ENCODE measurements at regions not wholly inside any gene's neighbourhood (a gene's known extent, or its start where the extent isn't known, plus 50 kb on each side); places are given as distances from the start of the nearest gene placed in this dataset.

GRCh38 chr7:145645135-145645515 is 471.5 kb upstream of the CNTNAP2 start:
- Histone ChIP-seq H3K36me3 (ENCODE audit: control insufficient read depth, insufficient read depth, low read length) (no peaks in the 10 kb centered on the region), H3K4me3 (ENCODE audit: low read depth, low read length) (no peak overlapping the region), H3K27me3 (ENCODE audit: control insufficient read depth, insufficient read depth, low read length) (no peaks in the 10 kb centered on the region), H3K9ac (ENCODE audit: low read length) (no peak overlapping the region), H3K9me3 (ENCODE audit: control insufficient read depth, insufficient read depth, low read depth, low read length) (0 out of 2 replicates have a peak, but pooled peaks cover 2% of the 10 kb centered on the region), H3K4me1 (ENCODE audit: control insufficient read depth, insufficient read depth, low read length) (no peaks in the 10 kb centered on the region), H3K27ac (ENCODE audit: low read depth, low read length) (no peak overlapping the region)

DNA sequence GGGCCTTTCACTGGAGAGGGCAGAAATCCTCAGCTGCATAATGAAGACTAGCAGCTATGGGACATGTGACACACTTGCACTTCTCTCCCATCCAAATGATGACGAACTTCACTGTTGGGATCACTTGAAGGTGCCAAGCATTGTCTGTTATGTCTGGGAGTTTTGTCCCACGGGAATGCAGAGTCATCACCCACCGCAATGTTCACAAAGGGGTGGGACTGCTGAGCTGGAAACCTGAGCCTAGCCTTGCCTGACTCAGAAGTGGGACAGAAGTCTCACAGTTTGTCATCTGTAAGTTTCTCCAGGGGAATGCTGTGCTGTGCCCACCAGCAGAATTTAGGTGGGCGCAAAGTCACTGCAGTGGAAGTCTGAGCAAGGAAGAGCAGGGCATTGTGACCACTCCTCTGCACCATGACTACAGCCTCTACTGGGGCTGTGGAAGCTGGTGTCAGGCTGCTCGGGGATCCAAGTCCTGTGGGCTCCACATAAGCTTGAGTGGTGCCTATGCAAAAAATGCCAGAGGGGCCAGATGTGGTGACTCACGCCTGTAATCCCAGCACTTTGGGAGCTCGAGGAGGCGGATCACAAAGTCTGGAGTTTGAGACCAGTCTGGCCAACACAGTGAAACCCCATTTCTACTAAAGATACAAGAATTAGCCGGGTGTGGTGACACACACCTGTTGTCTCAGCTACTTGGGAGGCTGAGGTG is 472.0 kb upstream of the CNTNAP2 start:
- H3K9me3 ChIP-seq (ENCODE audit: control insufficient read depth, insufficient read depth, low read depth, low read length), result 0 out of 2 replicates have a peak, but pooled peaks cover 2% of the 10 kb centered on the region
- H3K4me3 ChIP-seq (ENCODE audit: low read depth, low read length), result no peak overlapping the region
- no peak overlapping the region for H3K9ac ChIP-seq (ENCODE audit: low read length)
- no peaks in the 10 kb centered on the region for H3K27me3 ChIP-seq (ENCODE audit: control insufficient read depth, insufficient read depth, low read length)
- no peak overlapping the region for H3K27ac ChIP-seq (ENCODE audit: low read depth, low read length)
- no peaks in the 10 kb centered on the region for H3K4me1 ChIP-seq (ENCODE audit: control insufficient read depth, insufficient read depth, low read length)
- H3K36me3 ChIP-seq (ENCODE audit: control insufficient read depth, insufficient read depth, low read length), result no peaks in the 10 kb centered on the region

- no peak overlapping the region for H3K27ac ChIP-seq (ENCODE audit: low read depth, low read length)
- no peaks in the 10 kb centered on the region for H3K36me3 ChIP-seq (ENCODE audit: control insufficient read depth, insufficient read depth, low read length)
- no peak overlapping the region for H3K4me3 ChIP-seq (ENCODE audit: low read depth, low read length)
- no peaks in the 10 kb centered on the region for H3K4me1 ChIP-seq (ENCODE audit: control insufficient read depth, insufficient read depth, low read length)
- H3K27me3 ChIP-seq (ENCODE audit: control insufficient read depth, insufficient read depth, low read length), result no peaks in the 10 kb centered on the region
- H3K9ac ChIP-seq (ENCODE audit: low read length), result no peak overlapping the region
- H3K9me3 ChIP-seq (ENCODE audit: control insufficient read depth, insufficient read depth, low read depth, low read length), result 0 out of 2 replicates have a peak, but pooled peaks cover 2% of the 10 kb centered on the region
Observed at GRCh38 chr7:145643981-145644380, 472.6 kb upstream of the CNTNAP2 start.

GRCh38 chr7:145633513-145633912 is 483.1 kb upstream of the CNTNAP2 start:
- H3K9me3 ChIP-seq (ENCODE audit: control insufficient read depth, insufficient read depth, low read depth, low read length), result no peaks in the 10 kb centered on the region
- no peaks in the 10 kb centered on the region for H3K27me3 ChIP-seq (ENCODE audit: control insufficient read depth, insufficient read depth, low read length)
- H3K9ac ChIP-seq (ENCODE audit: low read length), result no peak overlapping the region
- no peak overlapping the region for H3K27ac ChIP-seq (ENCODE audit: low read depth, low read length)
- no peaks in the 10 kb centered on the region for H3K36me3 ChIP-seq (ENCODE audit: control insufficient read depth, insufficient read depth, low read length)
- H3K4me1 ChIP-seq (ENCODE audit: control insufficient read depth, insufficient read depth, low read length), result no peaks in the 10 kb centered on the region
- H3K4me3 ChIP-seq (ENCODE audit: low read depth, low read length), result no peak overlapping the region

DNA sequence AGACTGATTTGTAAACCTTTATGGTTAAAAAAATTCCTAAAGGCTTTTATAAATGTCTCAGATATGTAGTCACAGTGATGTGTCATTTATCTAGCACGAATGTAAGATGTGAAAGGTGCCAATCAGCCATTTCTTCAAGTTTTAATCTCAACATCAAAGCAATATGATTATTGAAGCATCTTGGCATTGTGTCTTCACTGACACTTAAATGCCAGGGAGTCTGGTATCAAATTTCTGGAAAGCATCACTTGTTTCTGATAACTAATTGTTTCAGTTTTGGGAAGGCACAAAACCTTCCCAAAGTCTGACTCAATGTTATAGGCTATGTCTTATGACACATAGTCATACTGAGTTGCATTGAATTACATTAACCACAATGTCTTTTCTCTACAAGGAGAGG is 492.0 kb upstream of the CNTNAP2 start:
- H3K27me3 ChIP-seq (ENCODE audit: control insufficient read depth, insufficient read depth, low read length), result no peaks in the 10 kb centered on the region
- H3K4me1 ChIP-seq (ENCODE audit: control insufficient read depth, insufficient read depth, low read length), result no peaks in the 10 kb centered on the region
- H3K4me3 ChIP-seq (ENCODE audit: low read depth, low read length), result no peak overlapping the region
- no peak overlapping the region for H3K9ac ChIP-seq (ENCODE audit: low read length)
- H3K9me3 ChIP-seq (ENCODE audit: control insufficient read depth, insufficient read depth, low read depth, low read length), result no peaks in the 10 kb centered on the region
- no peaks in the 10 kb centered on the region for H3K36me3 ChIP-seq (ENCODE audit: control insufficient read depth, insufficient read depth, low read length)
- no peak overlapping the region for H3K27ac ChIP-seq (ENCODE audit: low read depth, low read length)

GRCh38 chr7:145605963-145606362 is 510.6 kb upstream of the CNTNAP2 start:
- Histone ChIP-seq H3K9me3 (ENCODE audit: control insufficient read depth, insufficient read depth, low read depth, low read length) (0 out of 2 replicates have a peak, but pooled peaks cover 8% of the 10 kb centered on the region), H3K4me3 (ENCODE audit: low read depth, low read length) (no peak overlapping the region), H3K9ac (ENCODE audit: low read length) (no peak overlapping the region), H3K4me1 (ENCODE audit: control insufficient read depth, insufficient read depth, low read length) (no peaks in the 10 kb centered on the region; the same call in 1 of the 2 replicates), H3K36me3 (ENCODE audit: control insufficient read depth, insufficient read depth, low read length) (no peaks in the 10 kb centered on the region), H3K27ac (ENCODE audit: low read depth, low read length) (no peak overlapping the region), H3K27me3 (ENCODE audit: control insufficient read depth, insufficient read depth, low read length) (no peaks in the 10 kb centered on the region)

- H3K36me3 ChIP-seq (ENCODE audit: control insufficient read depth, insufficient read depth, low read length), result no peaks in the 10 kb centered on the region
- no peaks in the 10 kb centered on the region for H3K27me3 ChIP-seq (ENCODE audit: control insufficient read depth, insufficient read depth, low read length)
- H3K4me3 ChIP-seq (ENCODE audit: low read depth, low read length), result no peak overlapping the region
- no peak overlapping the region for H3K27ac ChIP-seq (ENCODE audit: low read depth, low read length)
- H3K9me3 ChIP-seq (ENCODE audit: control insufficient read depth, insufficient read depth, low read depth, low read length), result no peaks in the 10 kb centered on the region
- no peaks in the 10 kb centered on the region; the same call in 1 of the 2 replicates for H3K4me1 ChIP-seq (ENCODE audit: control insufficient read depth, insufficient read depth, low read length)
- H3K9ac ChIP-seq (ENCODE audit: low read length), result no peak overlapping the region
Observed at GRCh38 chr7:145599376-145599775, 517.2 kb upstream of the CNTNAP2 start.

DNA sequence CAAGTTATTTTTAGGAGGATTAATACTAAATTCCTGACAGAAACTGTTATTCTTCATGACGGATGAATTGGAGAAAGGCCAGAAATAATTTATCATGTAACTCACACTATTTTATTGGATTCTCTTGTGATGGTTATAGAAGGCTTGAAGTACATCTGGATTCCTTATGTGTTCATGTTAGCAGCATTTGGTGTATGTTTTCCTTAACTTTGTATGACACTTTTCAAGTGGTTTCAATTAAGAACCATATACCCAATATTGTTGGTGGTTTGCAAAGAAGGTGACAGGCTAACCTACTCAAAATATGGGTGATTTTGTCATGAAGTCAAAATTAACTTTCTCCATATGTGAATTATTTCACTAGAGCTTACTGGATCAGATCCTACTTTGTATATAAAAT is 532.2 kb upstream of the CNTNAP2 start:
- Histone ChIP-seq H3K9ac (ENCODE audit: low read length) (no peak overlapping the region), H3K27me3 (ENCODE audit: control insufficient read depth, insufficient read depth, low read length) (no peaks in the 10 kb centered on the region), H3K9me3 (ENCODE audit: control insufficient read depth, insufficient read depth, low read depth, low read length) (no peaks in the 10 kb centered on the region), H3K27ac (ENCODE audit: low read depth, low read length) (no peak overlapping the region), H3K36me3 (ENCODE audit: control insufficient read depth, insufficient read depth, low read length) (no peaks in the 10 kb centered on the region), H3K4me3 (ENCODE audit: low read depth, low read length) (no peak overlapping the region), H3K4me1 (ENCODE audit: control insufficient read depth, insufficient read depth, low read length) (no peaks in the 10 kb centered on the region)

DNA sequence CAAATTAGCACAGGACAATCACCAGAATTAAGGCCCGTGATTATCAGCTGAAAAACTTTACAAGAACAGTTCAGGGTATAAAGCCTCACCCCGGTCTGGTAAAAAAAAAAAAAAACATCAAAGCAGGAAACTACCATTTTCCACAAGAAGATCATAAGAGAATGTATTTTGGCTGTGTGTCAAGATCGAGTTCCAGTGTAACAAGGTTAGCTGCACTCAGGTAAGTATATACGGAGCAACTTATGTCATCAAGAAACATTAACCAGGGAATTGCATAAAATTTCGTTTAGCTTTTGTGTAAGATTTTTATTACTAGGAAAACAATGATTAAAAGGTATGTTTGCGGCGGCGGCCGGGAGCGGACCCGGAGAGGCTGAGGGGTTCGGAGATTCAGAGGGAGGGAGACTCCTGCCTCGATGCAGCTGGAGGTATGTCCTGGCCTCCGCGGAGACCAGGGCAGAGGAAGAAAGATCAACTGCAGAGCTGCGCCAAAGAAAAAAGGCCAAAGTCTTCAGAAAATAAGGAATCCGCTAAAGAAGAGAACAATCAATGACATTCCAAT is 533.8 kb upstream of the CNTNAP2 start:
- Histone ChIP-seq H3K27ac (ENCODE audit: low read depth, low read length) (no peak overlapping the region), H3K9me3 (ENCODE audit: control insufficient read depth, insufficient read depth, low read depth, low read length) (0 out of 2 replicates have a peak, but pooled peaks cover under 1% of the 10 kb centered on the region), H3K36me3 (ENCODE audit: control insufficient read depth, insufficient read depth, low read length) (no peaks in the 10 kb centered on the region), H3K4me1 (ENCODE audit: control insufficient read depth, insufficient read depth, low read length) (no peaks in the 10 kb centered on the region), H3K4me3 (ENCODE audit: low read depth, low read length) (no peak overlapping the region), H3K9ac (ENCODE audit: low read length) (no peak overlapping the region), H3K27me3 (ENCODE audit: control insufficient read depth, insufficient read depth, low read length) (no peaks in the 10 kb centered on the region)

- Histone ChIP-seq H3K4me3 (ENCODE audit: low read depth, low read length) (no peak overlapping the region), H3K27me3 (ENCODE audit: control insufficient read depth, insufficient read depth, low read length) (no peaks in the 10 kb centered on the region), H3K4me1 (ENCODE audit: control insufficient read depth, insufficient read depth, low read length) (no peaks in the 10 kb centered on the region), H3K9ac (ENCODE audit: low read length) (no peak overlapping the region), H3K27ac (ENCODE audit: low read depth, low read length) (no peak overlapping the region), H3K9me3 (ENCODE audit: control insufficient read depth, insufficient read depth, low read depth, low read length) (no peaks in the 10 kb centered on the region), H3K36me3 (ENCODE audit: control insufficient read depth, insufficient read depth, low read length) (no peaks in the 10 kb centered on the region)
Observed at GRCh38 chr7:145557805-145558204, 558.8 kb upstream of the CNTNAP2 start.

DNA sequence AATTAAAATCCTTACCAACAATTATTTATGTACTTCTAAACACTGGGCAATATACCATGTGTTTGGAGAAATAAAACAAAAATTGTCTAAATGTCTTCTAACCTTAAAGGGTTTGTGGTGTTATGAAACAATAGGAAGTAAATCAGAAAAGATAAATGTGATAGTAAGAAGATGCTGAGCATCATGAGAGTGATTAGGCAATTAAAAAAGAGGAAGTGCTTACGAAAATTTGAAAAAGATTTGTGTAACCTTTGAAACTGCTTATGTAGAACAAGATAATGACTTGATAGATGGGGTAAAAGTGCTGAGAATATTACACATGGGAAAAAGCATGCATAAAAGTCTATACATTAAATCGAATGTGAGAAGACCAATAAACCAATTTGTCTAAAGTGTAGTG is 573.4 kb upstream of the CNTNAP2 start:
- Histone ChIP-seq H3K36me3 (ENCODE audit: control insufficient read depth, insufficient read depth, low read length) (no peaks in the 10 kb centered on the region), H3K9ac (ENCODE audit: low read length) (no peak overlapping the region), H3K4me3 (ENCODE audit: low read depth, low read length) (no peak overlapping the region), H3K9me3 (ENCODE audit: control insufficient read depth, insufficient read depth, low read depth, low read length) (no peaks in the 10 kb centered on the region), H3K27ac (ENCODE audit: low read depth, low read length) (no peak overlapping the region), H3K4me1 (ENCODE audit: control insufficient read depth, insufficient read depth, low read length) (no peaks in the 10 kb centered on the region), H3K27me3 (ENCODE audit: control insufficient read depth, insufficient read depth, low read length) (no peaks in the 10 kb centered on the region)

Data from HUES6 (cell line).